Kidney epithelial cell (primary cell): ENCODE measurements at regions not wholly inside any gene's neighbourhood (a gene's known extent, or its start where the extent isn't known, plus 50 kb on each side); places are given as distances from the start of the nearest gene placed in this dataset.

Source experiments
- DNase-seq: peaks from one replicate; pipeline ENCODE4 v3.0.0-alpha.2; 2010; ENCODE audit warnings: low read depth
- H3K27me3 ChIP-seq: 2 replicates; pipeline ENCODE4 v1.6.0; 2011; ENCODE audit warnings: low read length; ENCODE audit not compliant: control insufficient read depth, insufficient read depth
- H3K36me3 ChIP-seq: 2 replicates; pipeline ENCODE4 v1.5.1; 2011; ENCODE audit warnings: low read length; ENCODE audit not compliant: control insufficient read depth, insufficient read depth
- H3K4me3 ChIP-seq: 2 replicates; pipeline ENCODE4 v1.5.1; 2011; ENCODE audit warnings: low read depth, mild to moderate bottlenecking, control low read depth, low read length
- CTCF ChIP-seq: IDR thresholded peaks from 2 replicates; pipeline ENCODE4 v1.5.1; 2011; ENCODE audit warnings: mild to moderate bottlenecking, moderate library complexity, low read length, control low read depth, inconsistent platforms; ENCODE audit not compliant: insufficient read depth, poor library complexity, severe bottlenecking

- Histone ChIP-seq H3K4me3 (no peak overlapping the region), H3K27me3 (no peaks in the 10 kb centered on the region), H3K36me3 (no peaks in the 10 kb centered on the region)
- no peak for DNase-seq
- TF ChIP-seq CTCF, result no peak
These were observed 122.5 kb upstream of the DDIT4L start for GRCh38 chr4:100312615-100313350.

- H3K36me3 ChIP-seq, result no peaks in the 10 kb centered on the region
- DNase-seq, result no peak
- H3K4me3 ChIP-seq, result no peak overlapping the region
- peak; percentile 5 for TF ChIP-seq CTCF
- H3K27me3 ChIP-seq, result no peaks in the 10 kb centered on the region
These were observed 120.9 kb upstream of the DDIT4L start for GRCh38 chr4:100311181-100311580.

DNA sequence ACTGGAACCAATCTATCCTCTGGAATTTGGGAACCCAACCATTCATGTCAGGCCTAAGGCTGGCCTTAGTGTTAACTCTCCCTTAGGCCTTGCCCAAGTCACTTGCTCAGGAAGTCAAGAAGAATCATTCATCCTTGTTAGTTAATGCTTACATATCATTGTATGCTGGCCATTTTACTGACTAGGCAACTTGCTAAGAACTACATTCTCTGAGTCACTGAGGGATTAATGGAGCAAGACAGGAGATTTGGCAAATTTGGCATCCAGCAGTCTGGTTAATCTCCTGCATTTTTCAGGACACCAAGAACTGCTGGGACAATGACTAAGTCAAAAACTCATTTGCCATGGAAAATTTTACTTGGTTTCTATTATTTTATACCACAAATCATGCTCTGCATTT is 115.8 kb upstream of the DDIT4L start:
- DNase-seq, result peak; percentile 85
- H3K27me3 ChIP-seq, result no peaks in the 10 kb centered on the region
- TF ChIP-seq CTCF, result no peak
- no peak overlapping the region for H3K4me3 ChIP-seq
- no peaks in the 10 kb centered on the region for H3K36me3 ChIP-seq

DNA sequence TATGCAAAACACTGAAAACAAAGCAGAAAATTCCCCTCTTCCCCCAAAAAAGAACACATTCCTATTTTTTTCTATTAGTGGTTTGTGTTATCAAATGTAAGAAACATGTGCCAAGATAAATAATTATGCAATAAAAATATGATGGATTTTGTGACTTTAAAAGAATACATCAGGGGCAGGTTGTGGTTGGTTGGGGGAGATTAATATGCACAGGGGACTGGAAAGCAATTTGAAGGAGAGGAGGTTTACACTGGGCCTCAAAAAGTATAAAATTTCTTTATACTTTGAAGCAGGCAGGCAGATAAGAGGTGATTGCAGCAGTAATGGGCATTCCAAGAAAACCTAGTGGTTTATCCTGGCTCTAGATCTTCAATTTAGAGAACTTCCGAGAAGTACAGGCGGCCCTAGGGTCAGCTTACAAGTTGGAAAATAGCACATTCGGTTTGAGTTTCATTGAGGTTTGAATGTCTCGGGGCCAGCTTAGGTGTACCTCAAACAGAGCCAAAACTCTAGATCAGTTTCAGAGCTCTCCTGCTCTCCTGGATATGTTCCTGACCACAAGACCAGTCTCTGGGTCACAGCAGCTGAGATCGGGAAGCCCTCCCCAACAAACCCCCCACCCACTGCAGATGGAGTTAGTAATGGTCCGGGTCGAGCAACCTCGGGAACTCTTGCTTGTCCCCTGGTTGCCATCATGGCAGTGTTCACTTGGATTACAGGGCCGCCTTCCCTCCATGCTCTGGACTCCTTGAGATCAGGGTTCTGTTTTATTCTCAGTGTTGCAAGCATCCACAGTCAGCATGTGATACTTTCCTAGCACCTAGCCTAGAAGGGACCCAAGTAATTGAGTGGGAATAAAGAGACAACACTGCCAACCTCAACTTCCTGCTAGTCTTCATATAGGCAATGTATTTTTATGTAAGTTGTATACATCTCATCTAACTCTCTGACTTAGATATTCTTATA is 112.1 kb upstream of the DDIT4L start:
- Histone ChIP-seq H3K27me3 (no peaks in the 10 kb centered on the region), H3K36me3 (no peaks in the 10 kb centered on the region), H3K4me3 (no peak overlapping the region)
- DNase-seq, result no peak
- TF ChIP-seq CTCF, result no peak

- no peak for TF ChIP-seq CTCF
- peak; percentile 77 for DNase-seq
These were observed 109.0 kb upstream of the DDIT4L start for GRCh38 chr4:100299046-100299840.

More at GRCh38 chr4:100299046-100299840, 109.0 kb upstream of the DDIT4L start:
- H3K27me3 ChIP-seq, result no peaks in the 10 kb centered on the region
- H3K36me3 ChIP-seq, result no peaks in the 10 kb centered on the region
- H3K4me3 ChIP-seq, result no peak overlapping the region
